ENCODE measurements at regions not wholly inside any gene's neighbourhood (a gene's known extent, or its start where the extent isn't known, plus 50 kb on each side); places are given as distances from the start of the nearest gene placed in this dataset.

- DNase-seq (ENCODE audit: extremely low read depth in 1 of 2, low read depth in 1 of 2), result no peak
Measured at GRCh38 chr5:56288873-56289601, 55.9 kb upstream of the ANKRD55 start.

GRCh38 chr5:56286015-56286884, 53.1 kb upstream of the ANKRD55 start:
- DNase-seq (ENCODE audit: extremely low read depth in 1 of 2, low read depth in 1 of 2), result no peak

- DNase-seq (ENCODE audit: extremely low read depth in 1 of 2, low read depth in 1 of 2), result no peak
Measured at GRCh38 chr5:56282951-56283350, 49.8 kb upstream of the ANKRD55 start.

Measured in activated CD8-positive, alpha-beta memory T cell treated with anti-CD3 and anti-CD28 coated beads for 1 hour (primary cell).